GM21786 (cell line): ENCODE measurements at regions not wholly inside any gene's neighbourhood (a gene's known extent, or its start where the extent isn't known, plus 50 kb on each side); places are given as distances from the start of the nearest gene placed in this dataset.
A peak's percentile ranks its signal among the peaks of the same experiment; 100 is the strongest.

Experiments used
- ATAC-seq: cut with Tn5 transposase; IDR thresholded peaks from one replicate; pipeline ENCODE4 v1.9.1; 2021; ENCODE audit not compliant: unreplicated experiment

DNA sequence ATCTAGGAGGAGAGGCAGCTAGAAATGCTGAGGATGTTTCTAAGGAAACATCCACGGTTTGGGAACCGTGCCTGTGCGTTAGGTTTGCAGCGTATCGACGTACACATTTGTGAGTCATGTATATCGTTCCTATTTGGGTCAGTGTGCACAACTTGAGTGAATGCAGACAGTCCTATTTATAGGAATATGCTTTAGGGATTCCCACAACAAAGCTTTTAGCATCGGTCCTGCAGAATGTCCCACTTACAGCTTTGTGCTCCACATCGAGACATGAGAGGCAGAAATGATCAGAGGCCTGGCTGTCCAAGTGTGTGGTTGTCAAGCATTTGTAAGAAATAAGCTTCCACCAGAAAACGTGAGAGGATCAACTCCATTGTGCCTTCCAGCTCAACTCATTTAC is 1282.7 kb upstream of the WWC1 start:
- no peak for ATAC-seq

- ATAC-seq, result no peak
Measured at GRCh38 chr5:167011196-167011595, 1280.2 kb upstream of the WWC1 start.

- no peak for ATAC-seq
Measured at GRCh38 chr5:167012123-167013034, 1279.1 kb upstream of the WWC1 start.

DNA sequence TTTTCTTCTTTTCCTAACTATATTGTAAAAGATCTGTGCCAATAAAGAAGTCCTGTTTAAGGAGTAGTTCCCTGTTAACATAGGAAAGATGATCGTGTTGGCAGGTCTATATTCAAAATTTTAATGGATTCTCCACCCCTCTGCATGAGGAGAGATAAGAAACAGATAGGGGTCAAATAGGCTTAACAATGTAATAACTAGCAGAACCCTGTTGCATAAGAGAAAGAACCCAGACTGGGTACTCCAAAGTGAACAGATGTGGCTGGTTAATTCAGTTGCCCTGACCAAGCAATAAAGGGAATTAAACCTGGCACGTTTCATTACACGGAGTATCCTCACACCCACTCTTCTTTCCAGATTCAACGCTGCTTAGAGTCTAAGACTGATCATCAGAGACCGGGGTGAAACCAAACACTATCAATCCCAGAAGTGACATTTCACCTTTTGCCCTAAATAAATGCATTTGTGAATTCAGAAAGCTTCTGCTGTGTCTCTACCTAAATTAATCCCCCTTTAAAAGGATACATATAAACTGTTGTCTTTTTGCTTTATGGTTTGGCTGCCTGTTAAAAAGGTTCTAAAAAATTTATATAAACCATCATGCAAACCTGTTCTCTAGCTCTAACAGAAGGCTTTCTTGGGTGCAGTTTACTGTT is 1276.9 kb upstream of the WWC1 start:
- ATAC-seq, result no peak

DNA sequence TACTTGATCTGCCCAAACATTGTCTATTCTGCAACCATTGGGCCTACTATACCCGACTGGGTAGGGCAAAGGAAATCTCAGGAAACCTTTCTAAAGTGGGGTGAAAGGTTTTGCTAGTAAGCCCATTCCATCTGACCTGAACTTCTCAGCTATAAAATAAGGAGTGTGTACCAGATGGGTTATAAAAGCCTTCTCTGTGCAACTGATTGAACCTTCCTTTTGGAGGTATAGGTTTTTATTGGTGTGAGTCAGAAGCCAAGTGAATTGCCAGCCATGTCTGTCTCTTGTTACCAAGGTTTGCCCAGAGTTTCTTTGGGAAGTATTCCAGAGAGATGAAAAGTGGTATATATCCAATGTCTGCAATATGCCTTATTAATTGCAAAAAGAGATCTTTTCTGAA is 1271.0 kb upstream of the WWC1 start:
- no peak for ATAC-seq

DNA sequence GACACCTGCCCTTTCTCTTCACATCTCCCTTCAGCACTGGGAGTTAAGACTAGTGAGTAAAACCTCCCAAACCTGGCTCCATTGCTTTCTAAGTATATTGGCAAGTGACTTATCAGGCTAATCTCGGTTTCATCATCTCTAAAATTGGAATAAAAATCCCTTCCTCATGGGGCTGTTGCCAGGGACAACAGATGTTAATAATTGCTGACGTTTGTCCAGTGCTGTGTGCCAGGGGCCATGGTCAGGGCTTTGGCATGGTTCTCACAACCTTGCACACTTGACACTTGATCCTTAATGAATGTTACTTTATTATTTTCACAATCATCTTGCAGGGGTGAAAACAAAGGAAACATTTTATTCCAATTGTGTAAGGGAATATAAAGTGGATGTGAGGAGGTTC is 1262.0 kb upstream of the WWC1 start:
- no peak for ATAC-seq

DNA sequence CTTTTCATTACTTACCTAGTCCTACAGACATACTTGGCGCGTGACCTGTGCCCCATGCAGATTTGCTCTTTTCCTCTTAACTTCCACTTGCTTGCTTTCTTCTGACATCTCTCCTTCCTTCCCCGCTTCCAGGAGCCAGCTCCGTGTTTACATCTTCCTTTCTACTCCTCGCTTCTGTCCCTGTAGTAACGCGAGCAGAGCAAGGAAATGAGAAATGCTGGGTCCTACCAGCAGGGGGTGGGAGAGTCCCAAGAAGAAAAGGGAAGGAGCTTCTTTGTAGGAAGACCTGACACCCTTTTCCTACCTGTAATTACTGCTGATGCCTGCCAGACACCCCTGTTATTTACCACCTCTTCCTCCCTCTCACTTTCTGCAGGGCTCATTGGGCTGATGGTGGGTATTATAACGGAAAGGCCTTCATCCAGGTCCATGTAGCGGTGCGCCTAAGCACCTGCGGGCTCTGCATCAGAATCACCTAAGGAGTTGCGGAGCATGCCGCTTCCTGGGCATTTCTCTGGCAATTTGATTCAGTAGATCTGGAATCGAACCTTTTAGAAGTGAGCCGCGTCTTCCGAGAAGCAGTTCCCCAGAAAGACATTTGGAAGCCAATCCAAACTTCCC is 1260.8 kb upstream of the WWC1 start:
- ATAC-seq, result no peak

DNA sequence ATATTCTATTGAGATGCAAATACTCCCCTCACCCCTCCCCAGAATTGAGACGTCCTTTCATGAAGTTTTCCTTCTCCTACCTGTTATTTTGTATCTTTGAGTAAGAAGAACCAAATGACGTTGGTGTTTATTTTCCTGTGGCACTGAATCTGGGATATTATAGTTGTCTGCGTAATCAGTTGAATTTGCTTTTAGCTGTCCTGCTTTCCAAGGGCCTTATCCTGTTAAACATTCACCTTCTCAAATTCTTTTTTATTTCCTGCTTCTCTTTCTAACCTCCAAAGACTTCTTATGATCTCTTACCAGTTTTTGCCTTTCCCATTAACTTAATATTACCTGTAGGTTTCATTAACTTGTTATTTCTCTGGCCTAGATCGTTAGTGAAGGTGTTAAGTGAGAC is 1254.9 kb upstream of the WWC1 start:
- ATAC-seq, result no peak

- ATAC-seq, result peak; percentile 78
Measured at GRCh38 chr5:167049043-167049663, 1242.3 kb upstream of the WWC1 start.

DNA sequence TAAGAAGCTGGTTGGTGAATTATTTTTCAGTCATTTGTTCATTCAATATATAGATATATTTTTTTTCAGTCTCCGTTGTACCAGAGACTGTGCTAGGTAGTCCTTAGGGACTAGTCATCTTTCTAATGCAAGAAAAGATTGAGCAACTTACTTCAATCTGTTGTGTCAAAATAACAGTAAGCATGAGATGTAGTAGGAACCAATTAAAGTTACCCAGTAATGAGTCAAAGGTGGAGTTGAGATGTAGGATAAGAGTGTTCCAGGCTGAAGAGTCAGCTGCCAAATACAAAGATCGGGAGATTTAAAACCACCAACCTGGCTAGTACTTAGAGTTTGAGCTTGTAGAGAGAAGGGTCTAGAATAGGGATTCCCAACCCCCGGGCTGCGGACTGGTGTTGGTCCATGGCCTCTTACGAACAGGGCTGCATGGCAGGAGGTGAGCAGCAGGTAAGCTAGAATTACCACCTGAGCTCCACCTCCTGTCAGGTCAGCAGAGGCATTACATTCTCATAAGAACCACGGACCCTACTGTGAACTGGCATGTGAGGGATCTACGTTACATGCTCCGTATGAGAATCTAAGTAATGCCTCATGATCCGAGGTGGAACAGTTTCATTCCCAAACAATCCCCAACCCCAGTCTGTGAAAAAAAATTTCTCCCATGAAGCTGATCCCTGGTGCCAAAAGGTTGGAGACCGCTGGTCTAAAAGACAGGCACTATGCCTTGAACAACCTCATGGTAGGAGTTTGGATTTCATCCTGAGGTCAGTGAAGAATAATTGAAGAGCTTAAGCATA is 1241.5 kb upstream of the WWC1 start:
- ATAC-seq, result no peak

DNA sequence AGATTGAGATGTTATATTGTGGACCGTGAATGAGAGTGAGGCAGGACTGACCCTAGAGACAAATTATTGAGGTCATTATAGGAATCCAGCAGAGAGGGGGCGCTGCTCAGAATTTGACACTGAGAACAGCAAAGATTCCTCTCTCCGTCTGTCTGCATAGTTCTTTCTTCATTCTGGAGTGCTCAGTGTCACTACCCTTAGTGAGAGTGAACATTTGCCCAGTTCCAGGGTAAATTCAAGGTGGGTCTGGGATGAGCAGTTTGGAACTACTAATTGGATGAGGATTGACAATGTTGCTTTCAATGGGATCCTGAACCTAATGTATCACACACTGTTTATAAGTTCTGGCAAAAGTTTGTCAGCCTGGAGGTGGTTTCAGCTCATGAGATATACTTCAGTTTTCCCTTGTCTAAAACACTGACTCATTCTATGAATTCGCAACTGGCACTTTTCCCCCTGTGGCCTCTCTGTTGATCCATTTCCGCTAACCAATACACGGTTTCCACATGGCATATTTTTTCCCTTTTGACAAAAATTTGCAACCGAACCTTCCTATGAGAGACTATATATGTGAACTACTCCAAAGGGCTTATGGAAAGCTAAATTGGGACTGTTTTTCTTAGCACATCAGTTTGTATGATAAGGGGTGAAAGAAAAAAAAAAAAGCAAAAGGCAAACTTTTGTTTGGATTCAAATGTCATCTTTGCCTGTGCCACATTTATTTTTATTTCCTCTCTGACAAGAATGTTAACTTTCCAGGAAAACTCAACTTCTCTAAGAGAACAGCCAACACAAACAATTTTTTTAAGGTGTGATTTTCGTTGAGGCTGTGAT is 1240.7 kb upstream of the WWC1 start:
- no peak for ATAC-seq

DNA sequence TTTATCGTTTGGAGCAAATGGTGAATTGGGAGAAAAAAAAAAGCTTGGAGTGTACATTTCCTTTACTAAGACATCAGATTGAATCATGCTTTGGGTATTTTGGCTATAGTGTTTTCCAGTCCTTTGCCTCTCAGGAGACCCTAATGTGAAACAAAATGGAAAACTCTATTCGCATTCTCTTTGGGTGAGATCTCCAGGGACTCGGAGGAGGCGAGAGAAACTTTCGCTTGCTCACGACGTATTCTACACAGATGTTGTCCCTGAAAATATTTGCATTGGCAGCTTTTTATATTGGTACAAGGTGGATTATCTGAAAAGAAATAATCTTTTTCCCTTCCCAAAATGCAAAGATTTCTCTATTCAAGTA is 1240.1 kb upstream of the WWC1 start:
- no peak for ATAC-seq

GRCh38 chr5:167052791-167053190 is 1238.7 kb upstream of the WWC1 start:
- ATAC-seq, result no peak

- ATAC-seq, result no peak
Measured at GRCh38 chr5:167057665-167058064, 1233.8 kb upstream of the WWC1 start.

GRCh38 chr5:167061695-167062094 is 1229.8 kb upstream of the WWC1 start:
- ATAC-seq, result no peak

- ATAC-seq, result no peak
Measured at GRCh38 chr5:167063116-167063515, 1228.3 kb upstream of the WWC1 start.

- ATAC-seq, result no peak
Measured at GRCh38 chr5:167063788-167064187, 1227.7 kb upstream of the WWC1 start.

DNA sequence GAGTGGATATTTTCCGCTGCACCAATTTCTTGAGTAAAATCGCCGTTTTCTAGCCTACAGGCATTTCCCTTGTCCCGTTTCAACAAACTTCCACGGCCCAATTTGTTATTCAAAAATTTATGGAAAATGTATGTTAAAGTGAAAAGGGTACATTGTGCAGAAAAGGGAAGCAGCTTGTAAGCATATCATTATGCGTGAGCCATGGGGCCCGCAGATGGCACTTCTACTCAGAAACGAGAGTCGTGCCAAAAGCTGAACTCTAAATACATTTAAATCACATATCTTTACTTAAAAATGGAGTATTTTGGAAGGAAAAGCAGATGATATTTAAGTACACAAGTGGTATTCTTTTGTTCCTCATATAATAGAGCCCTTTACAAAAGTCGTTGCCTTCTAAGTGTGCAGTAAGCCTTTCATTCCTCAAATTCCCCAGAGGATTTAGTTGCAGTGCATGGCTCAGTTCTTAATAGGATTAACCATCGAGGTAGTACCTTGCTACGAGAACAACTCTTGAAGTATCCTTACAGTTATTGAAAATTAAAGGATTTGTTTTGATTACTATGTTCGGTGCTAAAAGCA is 1227.2 kb upstream of the WWC1 start:
- no peak for ATAC-seq

GRCh38 chr5:167065794-167066193 is 1225.7 kb upstream of the WWC1 start:
- no peak for ATAC-seq
